SU-DHL-6 (cell line): ENCODE measurements at regions not wholly inside any gene's neighbourhood (a gene's known extent, or its start where the extent isn't known, plus 50 kb on each side); places are given as distances from the start of the nearest gene placed in this dataset.

Source experiments
- EZH2phosphoT487 ChIP-seq: fragments of 200-600 bp; sonication (generic), shearing (Covaris generic); conservative IDR thresholded peaks from 2 replicates; pipeline ENCODE4 v1.6.1; 2018; ENCODE audit warnings: mild to moderate bottlenecking, antibody characterized with exemption, low read length, moderate library complexity, mixed read lengths
- TF ChIP-seq, protein P1 (sequence below): fragments of 200-600 bp; sonication (generic); IDR thresholded peaks from one replicate; pipeline ENCODE4 v1.5.1; 2017; ENCODE audit warnings: antibody characterized with exemption, mild to moderate bottlenecking, low read length, moderate library complexity; ENCODE audit not compliant: insufficient read depth, poor library complexity, severe bottlenecking

DNA sequence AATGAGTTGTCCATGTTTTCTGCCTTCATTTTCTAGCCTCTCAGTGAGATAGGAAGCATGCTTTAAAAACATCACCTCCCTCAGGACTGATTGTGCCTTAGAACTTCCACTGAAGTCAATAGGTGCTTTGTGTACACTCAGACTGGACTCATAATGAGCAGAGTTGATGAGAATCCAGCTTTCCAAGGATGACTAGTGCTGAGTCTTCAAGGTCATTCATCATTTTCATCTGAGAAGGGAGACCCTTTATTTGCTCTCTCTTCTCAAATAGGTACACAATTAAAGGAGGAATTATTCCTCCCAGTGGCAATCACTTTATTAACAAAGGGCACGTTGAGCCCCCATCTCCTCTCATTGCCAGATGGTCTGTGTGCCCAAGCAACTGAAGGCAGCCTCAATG lies 210.9 kb upstream of the PRKD1 start:
- TF ChIP-seq, protein P1, sequence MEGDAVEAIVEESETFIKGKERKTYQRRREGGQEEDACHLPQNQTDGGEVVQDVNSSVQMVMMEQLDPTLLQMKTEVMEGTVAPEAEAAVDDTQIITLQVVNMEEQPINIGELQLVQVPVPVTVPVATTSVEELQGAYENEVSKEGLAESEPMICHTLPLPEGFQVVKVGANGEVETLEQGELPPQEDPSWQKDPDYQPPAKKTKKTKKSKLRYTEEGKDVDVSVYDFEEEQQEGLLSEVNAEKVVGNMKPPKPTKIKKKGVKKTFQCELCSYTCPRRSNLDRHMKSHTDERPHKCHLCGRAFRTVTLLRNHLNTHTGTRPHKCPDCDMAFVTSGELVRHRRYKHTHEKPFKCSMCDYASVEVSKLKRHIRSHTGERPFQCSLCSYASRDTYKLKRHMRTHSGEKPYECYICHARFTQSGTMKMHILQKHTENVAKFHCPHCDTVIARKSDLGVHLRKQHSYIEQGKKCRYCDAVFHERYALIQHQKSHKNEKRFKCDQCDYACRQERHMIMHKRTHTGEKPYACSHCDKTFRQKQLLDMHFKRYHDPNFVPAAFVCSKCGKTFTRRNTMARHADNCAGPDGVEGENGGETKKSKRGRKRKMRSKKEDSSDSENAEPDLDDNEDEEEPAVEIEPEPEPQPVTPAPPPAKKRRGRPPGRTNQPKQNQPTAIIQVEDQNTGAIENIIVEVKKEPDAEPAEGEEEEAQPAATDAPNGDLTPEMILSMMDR: no peak
- no peak for TF ChIP-seq EZH2phosphoT487
